ENCODE measurements at regions not wholly inside any gene's neighbourhood (a gene's known extent, or its start where the extent isn't known, plus 50 kb on each side); places are given as distances from the start of the nearest gene placed in this dataset.
"Not testable (repeated sequence)": the region's sequence is repeated elsewhere in the genome, so short reads cannot be mapped to it uniquely, and the experiment has no call there.

GRCh38 chr6:27139756-27140579 is 107.5 kb upstream of the PRSS16 start:
- H3K4me3 Mint-ChIP-seq, result peak overlapping the region; percentile 98
- peak overlapping the region; percentile 62 for H3K4me3 ChIP-seq
- peak overlapping the region; percentile 99 for H3K27ac Mint-ChIP-seq
- H3K79me2 ChIP-seq (ENCODE audit: low read depth), result peaks cover 35% of the 10 kb centered on the region
- H2AFZ ChIP-seq (replicated peaks), result no peak overlapping the region
- peaks cover 3% of the 10 kb centered on the region for H3K36me3 Mint-ChIP-seq
- H3K27me3 ChIP-seq, result no peaks in the 10 kb centered on the region
- no peak for TF ChIP-seq EZH2phosphoT487 (IDR thresholded peaks at IDR 0.05)
- no peak for TF ChIP-seq CTCF (IDR thresholded peaks at IDR 0.05)
- no peak for TF ChIP-seq EZH2 (IDR thresholded peaks at IDR 0.05)
- no peak for DNase-seq (ENCODE audit: low spot score)
- H3K4me2 ChIP-seq, result peak overlapping the region; percentile 81
- peak overlapping the region; percentile 63 for H3K27ac ChIP-seq
- peaks cover 56% of the 10 kb centered on the region for H3K4me1 Mint-ChIP-seq
- H3K9me3 Mint-ChIP-seq, result no peaks in the 10 kb centered on the region
- peaks cover 45% of the 10 kb centered on the region for H3K4me1 ChIP-seq
- H3K27me3 Mint-ChIP-seq (ENCODE audit: insufficient read depth, low read depth), result peaks cover 4% of the 10 kb centered on the region
- no peaks in the 10 kb centered on the region for H3K36me3 ChIP-seq
- H3F3A ChIP-seq (ENCODE audit: low read depth), result peaks cover 57% of the 10 kb centered on the region
- peaks cover 12% of the 10 kb centered on the region for H4K20me1 ChIP-seq (ENCODE audit: low read depth)
- no peaks in the 10 kb centered on the region for H3K9me3 ChIP-seq (ENCODE audit: low read depth)
- peak overlapping the region; percentile 16 for H3K9ac ChIP-seq

- Histone ChIP-seq H3K9ac (no peak overlapping the region), H3K36me3 (no peaks in the 10 kb centered on the region), H3K4me2 (peak overlapping the region; percentile 81), H3K4me3 (peak overlapping the region; percentile 62), H3K9me3 (ENCODE audit: low read depth) (no peaks in the 10 kb centered on the region), H3K79me2 (ENCODE audit: low read depth) (peaks cover 46% of the 10 kb centered on the region), H3K27ac (no peak overlapping the region), H3K27me3 (no peaks in the 10 kb centered on the region), H3F3A (ENCODE audit: low read depth) (peaks cover 63% of the 10 kb centered on the region), H2AFZ (replicated peaks) (no peak overlapping the region), H4K20me1 (ENCODE audit: low read depth) (peaks cover 12% of the 10 kb centered on the region), H3K4me1 (peaks cover 41% of the 10 kb centered on the region)
- H3K27ac Mint-ChIP-seq, result peak overlapping the region; percentile 90
- no peak for TF ChIP-seq CTCF (IDR thresholded peaks at IDR 0.05)
- no peak for TF ChIP-seq EZH2 (IDR thresholded peaks at IDR 0.05)
- no peak for TF ChIP-seq EZH2phosphoT487 (IDR thresholded peaks at IDR 0.05)
- peak overlapping the region; percentile 87 for H3K4me3 Mint-ChIP-seq
- peaks cover 50% of the 10 kb centered on the region for H3K4me1 Mint-ChIP-seq
- DNase-seq (ENCODE audit: low spot score), result no peak
- no peaks in the 10 kb centered on the region for H3K9me3 Mint-ChIP-seq
- H3K27me3 Mint-ChIP-seq (ENCODE audit: insufficient read depth, low read depth), result peaks cover 4% of the 10 kb centered on the region
- peaks cover 3% of the 10 kb centered on the region for H3K36me3 Mint-ChIP-seq
Measured at GRCh38 chr6:27140999-27141528, 106.4 kb upstream of the PRSS16 start.

GRCh38 chr6:27141529-27142015 is 105.9 kb upstream of the PRSS16 start:
- no peak for DNase-seq (ENCODE audit: low spot score)
- Mint-ChIP-seq H3K27me3 (ENCODE audit: insufficient read depth, low read depth) (peaks cover 4% of the 10 kb centered on the region), H3K9me3 (no peaks in the 10 kb centered on the region), H3K27ac (peak overlapping the region; percentile 55), H3K4me3 (peak overlapping the region; percentile 87), H3K4me1 (peaks cover 46% of the 10 kb centered on the region), H3K36me3 (peaks cover 3% of the 10 kb centered on the region)
- H3K4me2 ChIP-seq, result peak overlapping the region; percentile 81
- H3K4me3 ChIP-seq, result peak overlapping the region; percentile 62
- H3K9ac ChIP-seq, result no peak overlapping the region
- no peaks in the 10 kb centered on the region for H3K9me3 ChIP-seq (ENCODE audit: low read depth)
- peaks cover 36% of the 10 kb centered on the region for H3K4me1 ChIP-seq
- H3K36me3 ChIP-seq, result no peaks in the 10 kb centered on the region
- H3K79me2 ChIP-seq (ENCODE audit: low read depth), result peaks cover 51% of the 10 kb centered on the region
- peaks cover 63% of the 10 kb centered on the region for H3F3A ChIP-seq (ENCODE audit: low read depth)
- TF ChIP-seq CTCF (IDR thresholded peaks at IDR 0.05), result no peak
- no peak for TF ChIP-seq EZH2phosphoT487 (IDR thresholded peaks at IDR 0.05)
- no peak for TF ChIP-seq EZH2 (IDR thresholded peaks at IDR 0.05)
- H4K20me1 ChIP-seq (ENCODE audit: low read depth), result peaks cover 12% of the 10 kb centered on the region
- H3K27ac ChIP-seq, result no peak overlapping the region
- H3K27me3 ChIP-seq, result no peaks in the 10 kb centered on the region
- H2AFZ ChIP-seq (replicated peaks), result no peak overlapping the region

DNA sequence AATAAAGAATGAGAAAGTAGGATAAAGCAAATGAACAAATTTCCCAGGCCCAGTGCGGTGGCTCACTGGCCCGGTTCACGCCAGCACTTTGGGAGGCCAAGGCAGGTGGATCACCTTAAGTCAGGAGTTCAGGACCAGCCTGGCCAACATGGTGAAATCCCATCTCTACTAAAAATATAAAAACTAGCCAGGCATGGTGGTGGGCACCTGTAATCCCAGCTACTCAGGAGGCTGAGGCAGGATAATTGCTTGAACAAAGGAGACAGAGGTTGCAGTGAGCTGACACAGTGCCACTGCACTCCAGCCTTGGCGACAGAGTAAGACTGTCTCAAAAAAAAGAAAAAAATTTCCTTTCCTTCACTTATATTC is 104.5 kb upstream of the PRSS16 start:
- not testable (repeated sequence) for H3K36me3 Mint-ChIP-seq; H3K9me3 ChIP-seq (ENCODE audit: low read depth); H3K27ac ChIP-seq; H3K4me2 ChIP-seq; H3K9ac ChIP-seq; H3K9me3 Mint-ChIP-seq; H3K36me3 ChIP-seq; H3K4me3 ChIP-seq; H3K27me3 Mint-ChIP-seq (ENCODE audit: insufficient read depth, low read depth); DNase-seq (ENCODE audit: low spot score); H2AFZ ChIP-seq (replicated peaks); H3K27me3 ChIP-seq
- Histone ChIP-seq H3K79me2 (ENCODE audit: low read depth) (peaks cover 51% of the 10 kb centered on the region), H3F3A (ENCODE audit: low read depth) (peaks cover 71% of the 10 kb centered on the region), H4K20me1 (ENCODE audit: low read depth) (peaks cover 12% of the 10 kb centered on the region), H3K4me1 (peaks cover 25% of the 10 kb centered on the region)
- Mint-ChIP-seq H3K4me1 (peaks cover 41% of the 10 kb centered on the region), H3K4me3 (peak overlapping the region; percentile 66), H3K27ac (peak overlapping the region; percentile 94)

All from neural progenitor cell (in vitro differentiated cells).